ENCODE measurements at regions not wholly inside any gene's neighbourhood (a gene's known extent, or its start where the extent isn't known, plus 50 kb on each side); places are given as distances from the start of the nearest gene placed in this dataset.

DNA sequence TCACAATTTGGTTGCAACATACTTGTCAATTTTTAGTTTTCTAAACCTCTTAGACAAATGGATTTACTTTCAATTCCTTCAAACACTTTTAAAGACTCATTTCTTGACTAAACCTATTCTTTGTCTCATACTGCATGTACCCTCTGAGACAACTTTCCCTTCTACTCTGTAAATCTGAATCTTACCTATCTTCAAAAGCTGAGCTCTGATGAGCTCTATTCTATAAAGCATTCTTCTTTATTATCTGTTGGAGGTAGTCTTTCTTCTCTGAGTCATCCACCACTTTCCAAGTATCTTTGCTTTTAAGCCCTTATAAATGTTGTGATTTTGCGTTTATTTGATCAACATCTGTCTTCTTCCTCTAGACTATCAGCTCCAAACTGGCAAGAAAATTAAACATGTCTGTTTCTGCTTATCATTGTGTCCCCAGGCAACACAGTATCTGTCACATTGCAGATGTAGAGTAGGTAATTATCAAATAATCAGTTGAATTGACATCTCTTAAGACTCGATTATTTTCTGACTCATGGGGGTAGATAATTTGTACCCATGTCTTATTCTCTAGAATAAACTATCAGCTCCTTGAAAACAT is 265.6 kb upstream of the FAR2 start:
- Histone ChIP-seq H3K36me3 (ENCODE audit: insufficient read depth in 1 of 2, low read depth in 1 of 2) (no peaks in the 10 kb centered on the region), H3K27ac (no peak overlapping the region), H3K27me3 (ENCODE audit: insufficient read depth in 3 of 3, low read length in 2 of 3) (no peaks in the 10 kb centered on the region), H3K4me1 (no peaks in the 10 kb centered on the region), H3K9me3 (no peaks in the 10 kb centered on the region), H3K4me3 (no peak overlapping the region)
- TF ChIP-seq, protein P1, sequence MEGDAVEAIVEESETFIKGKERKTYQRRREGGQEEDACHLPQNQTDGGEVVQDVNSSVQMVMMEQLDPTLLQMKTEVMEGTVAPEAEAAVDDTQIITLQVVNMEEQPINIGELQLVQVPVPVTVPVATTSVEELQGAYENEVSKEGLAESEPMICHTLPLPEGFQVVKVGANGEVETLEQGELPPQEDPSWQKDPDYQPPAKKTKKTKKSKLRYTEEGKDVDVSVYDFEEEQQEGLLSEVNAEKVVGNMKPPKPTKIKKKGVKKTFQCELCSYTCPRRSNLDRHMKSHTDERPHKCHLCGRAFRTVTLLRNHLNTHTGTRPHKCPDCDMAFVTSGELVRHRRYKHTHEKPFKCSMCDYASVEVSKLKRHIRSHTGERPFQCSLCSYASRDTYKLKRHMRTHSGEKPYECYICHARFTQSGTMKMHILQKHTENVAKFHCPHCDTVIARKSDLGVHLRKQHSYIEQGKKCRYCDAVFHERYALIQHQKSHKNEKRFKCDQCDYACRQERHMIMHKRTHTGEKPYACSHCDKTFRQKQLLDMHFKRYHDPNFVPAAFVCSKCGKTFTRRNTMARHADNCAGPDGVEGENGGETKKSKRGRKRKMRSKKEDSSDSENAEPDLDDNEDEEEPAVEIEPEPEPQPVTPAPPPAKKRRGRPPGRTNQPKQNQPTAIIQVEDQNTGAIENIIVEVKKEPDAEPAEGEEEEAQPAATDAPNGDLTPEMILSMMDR (IDR thresholded peaks at IDR 0.05) = no peak
- no peak for ATAC-seq
- DNase-seq = no peak
- 40 to 82% (median 71%) methylated on average over 2 of the region's 2 CpGs for WGBS, 3 donors
- intact Hi-C loops (cut with DNase I) = no loop called here

DNA sequence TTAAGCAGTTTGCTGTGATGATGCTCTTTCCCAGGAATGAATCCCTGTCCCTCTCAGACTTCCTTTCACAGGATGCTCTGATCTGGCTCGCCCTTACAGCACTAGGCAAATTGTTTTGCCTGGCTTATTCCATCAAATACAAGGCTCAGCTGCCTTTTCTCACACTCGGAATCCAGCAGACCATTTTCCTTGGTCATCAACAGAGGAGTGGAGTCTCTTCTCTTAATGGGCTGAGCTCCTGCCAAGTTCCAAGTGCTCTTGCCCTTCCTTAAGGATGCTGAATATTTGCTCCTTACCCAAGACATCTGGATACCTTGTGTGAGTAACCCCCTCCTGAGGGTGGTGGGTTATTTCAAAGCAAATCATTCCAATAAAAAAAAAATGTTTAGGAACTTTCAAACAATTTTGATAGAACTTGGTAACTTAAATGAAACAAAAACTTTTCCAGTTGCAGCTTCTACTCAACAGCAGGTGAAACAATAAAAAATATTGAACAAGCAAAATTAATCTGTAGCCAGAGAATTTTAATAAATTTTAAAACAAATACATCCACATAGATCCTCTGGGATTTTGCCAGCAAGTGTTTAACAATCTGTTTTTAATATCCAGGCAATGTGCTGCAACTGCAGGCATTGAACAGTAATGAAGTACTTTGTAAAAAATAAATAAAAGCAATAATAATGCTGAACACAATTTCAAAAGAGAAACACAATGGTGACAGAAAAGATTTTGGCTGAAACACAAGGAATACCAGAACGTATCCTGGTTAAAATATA is 264.0 kb upstream of the FAR2 start:
- 19 to 36% (median 19%) methylated on average over 3 of the region's 3 CpGs for WGBS, 3 donors
- Histone ChIP-seq H3K4me3 (no peak overlapping the region), H3K27ac (no peak overlapping the region), H3K36me3 (ENCODE audit: insufficient read depth in 1 of 2, low read depth in 1 of 2) (no peaks in the 10 kb centered on the region), H3K4me1 (no peaks in the 10 kb centered on the region), H3K27me3 (ENCODE audit: insufficient read depth in 3 of 3, low read length in 2 of 3) (no peaks in the 10 kb centered on the region), H3K9me3 (no peaks in the 10 kb centered on the region)
- ATAC-seq (no peak), DNase-seq (no peak)
- intact Hi-C loops (cut with DNase I) = no loop called here
- TF ChIP-seq, protein P1 (IDR thresholded peaks at IDR 0.05) = no peak

DNA sequence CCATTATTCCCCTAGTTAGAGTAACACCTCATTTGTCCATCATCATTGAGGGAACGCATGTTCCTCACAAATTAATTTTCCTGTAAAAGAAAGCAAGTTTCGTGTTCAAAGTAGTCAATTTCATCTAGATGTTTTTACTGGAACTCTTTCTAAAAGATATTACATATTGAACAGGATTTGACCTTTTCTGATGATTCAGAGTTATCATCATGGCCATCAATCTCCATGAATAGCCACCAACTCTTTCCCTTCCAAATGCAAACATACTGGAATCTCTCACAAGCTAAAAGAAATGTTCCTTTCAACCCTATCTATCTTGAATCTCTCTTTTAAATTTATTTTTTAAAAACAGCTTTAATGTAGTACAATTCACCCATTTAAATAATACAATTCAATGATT is 263.1 kb upstream of the FAR2 start:
- H3K4me3 ChIP-seq = no peak overlapping the region
- WGBS, 3 donors = 66 to 84% (median 66%) methylated on average over 2 of the region's 2 CpGs
- DNase-seq (no peak), ATAC-seq (no peak)
- intact Hi-C loops (cut with DNase I) = no loop called here
- no peaks in the 10 kb centered on the region for H3K9me3 ChIP-seq
- TF ChIP-seq, protein P1 (IDR thresholded peaks at IDR 0.05) = no peak
- no peaks in the 10 kb centered on the region for H3K36me3 ChIP-seq (ENCODE audit: insufficient read depth in 1 of 2, low read depth in 1 of 2)
- H3K27ac ChIP-seq = no peak overlapping the region
- no peaks in the 10 kb centered on the region for H3K4me1 ChIP-seq
- no peaks in the 10 kb centered on the region for H3K27me3 ChIP-seq (ENCODE audit: insufficient read depth in 3 of 3, low read length in 2 of 3)

DNA sequence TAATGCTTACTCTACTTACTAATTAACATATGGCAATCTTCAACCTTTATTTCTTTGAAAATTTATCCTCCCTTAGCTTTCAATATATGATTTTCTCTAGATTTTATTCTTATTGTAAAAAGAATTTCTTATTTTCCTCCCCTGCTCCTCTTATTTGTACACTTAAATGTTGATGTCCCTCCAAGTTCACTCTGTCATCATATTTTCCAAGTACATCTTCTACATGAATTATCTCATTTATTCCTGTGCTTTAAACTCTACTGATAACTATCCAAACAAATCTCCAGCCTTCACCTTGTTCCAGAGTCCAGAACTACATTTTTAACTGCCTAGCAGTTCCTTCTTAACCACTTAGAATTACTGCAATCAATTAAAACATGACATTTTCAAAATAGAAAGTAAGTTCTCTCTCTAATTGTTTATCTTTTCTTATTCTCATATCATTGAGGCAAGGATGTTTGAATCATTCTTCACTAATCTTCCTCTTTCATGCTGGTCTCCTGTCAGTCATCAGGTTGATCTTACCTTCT is 261.6 kb upstream of the FAR2 start:
- no peaks in the 10 kb centered on the region for H3K36me3 ChIP-seq (ENCODE audit: insufficient read depth in 1 of 2, low read depth in 1 of 2)
- DNase-seq (no peak), ATAC-seq (no peak)
- no peaks in the 10 kb centered on the region for H3K4me1 ChIP-seq
- H3K9me3 ChIP-seq = no peaks in the 10 kb centered on the region
- intact Hi-C loops (cut with DNase I) = no loop called here
- H3K4me3 ChIP-seq = no peak overlapping the region
- H3K27ac ChIP-seq = no peak overlapping the region
- no peaks in the 10 kb centered on the region for H3K27me3 ChIP-seq (ENCODE audit: insufficient read depth in 3 of 3, low read length in 2 of 3)
- TF ChIP-seq, protein P1 (IDR thresholded peaks at IDR 0.05) = no peak
